ENCODE measurements at regions not wholly inside any gene's neighbourhood (a gene's known extent, or its start where the extent isn't known, plus 50 kb on each side); places are given as distances from the start of the nearest gene placed in this dataset.

- TF ChIP-seq CTCF (IDR thresholded peaks at IDR 0.05) (no peak), POLR2AphosphoS5 (IDR thresholded peaks at IDR 0.05) (no peak), POLR2A (IDR thresholded peaks at IDR 0.05) (no peak)
Measured at GRCh38 chr12:115864396-115864795, 413.1 kb downstream of the MED13L start.
